WTC11 (cell line): ENCODE measurements at regions not wholly inside any gene's neighbourhood (a gene's known extent, or its start where the extent isn't known, plus 50 kb on each side); places are given as distances from the start of the nearest gene placed in this dataset.

Source experiments
- ATAC-seq: fragments of 200-7000 bp; cut with Tn5 transposase; 2 replicates; pipeline ENCODE4 v1.10.0; 2021; ENCODE audit warnings: mild to moderate bottlenecking, moderate library complexity
- CTCF ChIA-PET: fragments of 300-600 bp; sonication (Branson Sonifier 250); formaldehyde crosslinking; loops from one replicate; lab custom pipeline; 2021; ENCODE audit warnings: antibody characterized with exemption; lab: Charles Lee
- POLR2A ChIA-PET: fragments of 350-600 bp; sonication (Branson Sonifier 250); formaldehyde crosslinking; loops from one replicate; lab custom pipeline; 2021; ENCODE audit warnings: antibody characterized with exemption; lab: Charles Lee
- DNase-seq: peaks from one replicate; pipeline ENCODE4 v3.0.0; 2021; ENCODE audit warnings: low spot score
- H3K27ac Mint-ChIP-seq: 2 replicates; pipeline ENCODE4 v1.8.0; 2021; ENCODE audit warnings: mixed read lengths
- H3K27me3 Mint-ChIP-seq: 2 replicates; pipeline ENCODE4 v1.8.0; 2021; ENCODE audit warnings: low read depth, mild to moderate bottlenecking, moderate library complexity, mixed read lengths
- H3K36me3 Mint-ChIP-seq: 2 replicates; pipeline ENCODE4 v1.8.0; 2021; ENCODE audit warnings: mixed read lengths
- H3K4me1 Mint-ChIP-seq: 2 replicates; pipeline ENCODE4 v1.8.0; 2022; ENCODE audit warnings: mixed read lengths
- H3K4me3 Mint-ChIP-seq: 2 replicates; pipeline ENCODE4 v1.8.0; 2021; ENCODE audit warnings: mild to moderate bottlenecking, moderate library complexity, mixed read lengths
- H3K9me3 Mint-ChIP-seq: 2 replicates; pipeline ENCODE4 v1.8.0; 2021; ENCODE audit warnings: mixed read lengths
- CREB1 ChIP-seq: sonication (generic); formaldehyde crosslinking; IDR thresholded peaks from 2 replicates; pipeline ENCODE4 v1.8.0; 2023; ENCODE audit warnings: mild to moderate bottlenecking, missing genetic modification reagents
- KAT7 ChIP-seq: sonication (generic); formaldehyde crosslinking; IDR thresholded peaks from 2 replicates; pipeline ENCODE4 v1.8.1; 2023; ENCODE audit warnings: missing genetic modification reagents, mild to moderate bottlenecking, borderline replicate concordance
- PRRX2 ChIP-seq: fragments of 250-450 bp; sonication (Bioruptor Pico); IDR thresholded peaks from 2 replicates; pipeline ENCODE4 v1.8.0; 2021; ENCODE audit warnings: mild to moderate bottlenecking
- STAT6 ChIP-seq: sonication (generic); formaldehyde crosslinking; conservative IDR thresholded peaks from 2 replicates; pipeline ENCODE4 v1.8.1; 2023; ENCODE audit warnings: mild to moderate bottlenecking, low read depth, missing genetic modification reagents, moderate library complexity
- TEAD1 ChIP-seq: sonication (generic); formaldehyde crosslinking; IDR thresholded peaks from 2 replicates; pipeline ENCODE4 v1.8.0; 2022; ENCODE audit warnings: mild to moderate bottlenecking, missing genetic modification reagents
- USF2 ChIP-seq: sonication (generic); formaldehyde crosslinking; IDR thresholded peaks from 2 replicates; pipeline ENCODE4 v1.8.1; 2023; ENCODE audit warnings: mild to moderate bottlenecking, missing genetic modification reagents, moderate library complexity
- ZBTB21 ChIP-seq: sonication (generic); formaldehyde crosslinking; IDR thresholded peaks from 2 replicates; pipeline ENCODE4 v1.8.1; 2023; ENCODE audit warnings: mild to moderate bottlenecking, missing genetic modification reagents, borderline replicate concordance
- ZMAT4 ChIP-seq: fragments of 250-450 bp; sonication (Bioruptor Pico); IDR thresholded peaks from 2 replicates; pipeline ENCODE4 v1.9.0; 2021; ENCODE audit warnings: mild to moderate bottlenecking
- ZNF532 ChIP-seq: fragments of 250-450 bp; sonication (Bioruptor Pico); IDR thresholded peaks from 2 replicates; pipeline ENCODE4 v1.9.0; 2021; ENCODE audit warnings: mild to moderate bottlenecking, borderline replicate concordance
- TF ChIP-seq, protein P1 (sequence below): sonication (generic); formaldehyde crosslinking; IDR thresholded peaks from 2 replicates; pipeline ENCODE4 v1.8.0; 2022; ENCODE audit warnings: missing genetic modification reagents
- TF ChIP-seq, protein P2 (sequence below): fragments of 250-450 bp; sonication (Bioruptor Pico); conservative IDR thresholded peaks from 2 replicates; pipeline ENCODE4 v1.9.0; 2021; ENCODE audit warnings: mild to moderate bottlenecking

DNA sequence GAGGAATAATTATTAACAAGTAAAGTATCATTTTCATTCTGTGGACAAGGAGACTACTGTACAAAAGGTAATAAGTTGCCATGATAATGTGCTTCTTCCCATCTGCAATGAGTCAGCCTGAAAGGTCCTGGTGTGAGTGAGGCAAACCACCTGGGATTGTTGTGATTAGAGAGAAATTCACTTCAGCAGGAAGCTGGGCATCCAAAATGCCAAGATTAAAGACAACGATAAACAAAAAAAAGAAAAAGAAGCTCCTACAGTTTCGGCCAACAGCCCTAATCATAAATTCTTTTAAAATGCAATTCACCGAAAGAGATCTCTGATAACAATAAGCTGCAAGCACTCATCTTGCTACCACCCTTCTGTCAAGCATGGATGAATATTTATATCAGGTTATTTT lies 507.8 kb downstream of the TUSC7 start (continued):
- TF ChIP-seq STAT6, result no peak

DNA sequence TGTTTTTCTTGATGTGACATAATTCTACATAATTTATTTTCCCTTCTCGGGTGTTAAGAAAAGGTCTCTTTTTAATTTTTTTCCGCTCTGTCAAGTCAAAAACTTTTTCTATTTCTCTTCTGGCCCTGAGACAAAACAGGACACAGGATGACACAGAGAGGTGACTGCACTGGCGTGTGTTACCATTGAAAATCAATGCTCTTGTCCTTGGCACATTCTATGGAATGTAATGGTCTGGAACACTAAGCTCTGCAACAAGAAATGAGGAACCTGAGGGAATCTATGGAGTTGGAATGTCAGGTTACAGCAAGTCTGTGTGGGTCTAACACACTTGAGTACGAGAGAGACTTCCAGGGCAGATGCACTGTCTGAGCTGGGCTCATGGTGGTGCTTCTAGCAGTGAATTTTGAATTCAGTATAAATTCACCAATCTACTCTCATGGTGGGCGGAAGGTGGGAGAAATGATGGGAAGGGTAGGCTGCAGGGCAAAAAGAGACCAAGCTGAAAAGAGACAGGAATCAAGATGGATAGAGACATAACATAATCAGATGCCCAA lies 508.3 kb downstream of the TUSC7 start:
- ChIA-PET POLR2A (no interaction called here), CTCF (no interaction called here)
- ATAC-seq (no peak), DNase-seq (no peak)
- H3K27me3 Mint-ChIP-seq, result no peaks in the 10 kb centered on the region
- H3K4me1 Mint-ChIP-seq, result peaks cover 20% of the 10 kb centered on the region
- no peak overlapping the region for H3K4me3 Mint-ChIP-seq
- H3K36me3 Mint-ChIP-seq, result no peaks in the 10 kb centered on the region
- peak overlapping the region; percentile 4 for H3K27ac Mint-ChIP-seq
- H3K9me3 Mint-ChIP-seq, result peaks cover 2% of the 10 kb centered on the region
- TF ChIP-seq ZMAT4 (CRISPR knock-in tag), result no peak
- TF ChIP-seq USF2 (CRISPR knock-in tag), result no peak
- no peak for TF ChIP-seq KAT7
- TF ChIP-seq, protein P1, sequence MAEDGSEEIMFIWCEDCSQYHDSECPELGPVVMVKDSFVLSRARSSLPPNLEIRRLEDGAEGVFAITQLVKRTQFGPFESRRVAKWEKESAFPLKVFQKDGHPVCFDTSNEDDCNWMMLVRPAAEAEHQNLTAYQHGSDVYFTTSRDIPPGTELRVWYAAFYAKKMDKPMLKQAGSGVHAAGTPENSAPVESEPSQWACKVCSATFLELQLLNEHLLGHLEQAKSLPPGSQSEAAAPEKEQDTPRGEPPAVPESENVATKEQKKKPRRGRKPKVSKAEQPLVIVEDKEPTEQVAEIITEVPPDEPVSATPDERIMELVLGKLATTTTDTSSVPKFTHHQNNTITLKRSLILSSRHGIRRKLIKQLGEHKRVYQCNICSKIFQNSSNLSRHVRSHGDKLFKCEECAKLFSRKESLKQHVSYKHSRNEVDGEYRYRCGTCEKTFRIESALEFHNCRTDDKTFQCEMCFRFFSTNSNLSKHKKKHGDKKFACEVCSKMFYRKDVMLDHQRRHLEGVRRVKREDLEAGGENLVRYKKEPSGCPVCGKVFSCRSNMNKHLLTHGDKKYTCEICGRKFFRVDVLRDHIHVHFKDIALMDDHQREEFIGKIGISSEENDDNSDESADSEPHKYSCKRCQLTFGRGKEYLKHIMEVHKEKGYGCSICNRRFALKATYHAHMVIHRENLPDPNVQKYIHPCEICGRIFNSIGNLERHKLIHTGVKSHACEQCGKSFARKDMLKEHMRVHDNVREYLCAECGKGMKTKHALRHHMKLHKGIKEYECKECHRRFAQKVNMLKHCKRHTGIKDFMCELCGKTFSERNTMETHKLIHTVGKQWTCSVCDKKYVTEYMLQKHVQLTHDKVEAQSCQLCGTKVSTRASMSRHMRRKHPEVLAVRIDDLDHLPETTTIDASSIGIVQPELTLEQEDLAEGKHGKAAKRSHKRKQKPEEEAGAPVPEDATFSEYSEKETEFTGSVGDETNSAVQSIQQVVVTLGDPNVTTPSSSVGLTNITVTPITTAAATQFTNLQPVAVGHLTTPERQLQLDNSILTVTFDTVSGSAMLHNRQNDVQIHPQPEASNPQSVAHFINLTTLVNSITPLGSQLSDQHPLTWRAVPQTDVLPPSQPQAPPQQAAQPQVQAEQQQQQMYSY, result no peak
- no peak for TF ChIP-seq TEAD1 (CRISPR knock-in tag)
- TF ChIP-seq ZBTB21, result no peak
- TF ChIP-seq, protein P2, sequence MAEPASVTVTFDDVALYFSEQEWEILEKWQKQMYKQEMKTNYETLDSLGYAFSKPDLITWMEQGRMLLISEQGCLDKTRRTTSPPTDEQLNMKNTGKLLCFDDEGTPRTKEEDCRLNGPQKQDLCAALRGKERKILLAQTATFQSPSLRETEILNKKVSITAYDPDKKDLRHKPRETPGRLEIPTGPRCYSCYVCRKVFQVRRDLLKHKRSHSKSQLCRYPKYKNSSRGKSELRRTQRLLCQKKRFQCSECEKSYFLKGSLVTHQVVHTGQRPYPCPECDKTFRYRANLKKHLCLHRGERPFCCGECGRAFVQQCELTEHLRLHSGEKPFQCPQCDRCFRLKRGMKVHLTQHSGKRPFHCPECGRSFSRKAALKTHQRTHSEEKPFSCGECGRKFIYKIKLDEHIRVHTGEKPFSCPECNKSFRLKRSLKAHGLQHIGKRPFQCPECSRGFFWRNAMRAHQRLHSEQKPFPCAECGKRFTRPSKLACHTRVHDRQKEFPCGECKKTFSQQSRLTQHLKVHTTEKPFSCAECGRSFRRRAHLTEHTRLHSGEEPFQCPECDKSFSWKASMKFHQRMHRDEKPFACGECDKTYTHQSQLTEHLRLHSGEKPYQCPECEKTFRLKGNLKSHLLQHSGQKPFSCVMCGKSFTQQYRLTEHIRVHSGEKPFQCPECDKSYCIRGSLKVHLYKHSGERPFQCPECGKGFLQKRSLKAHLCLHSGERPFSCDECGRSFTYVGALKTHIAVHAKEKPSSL (CRISPR knock-in tag), result no peak
- no peak for TF ChIP-seq CREB1
- no peak for TF ChIP-seq ZNF532
- no peak for TF ChIP-seq PRRX2
